ENCODE measurements at regions not wholly inside any gene's neighbourhood (a gene's known extent, or its start where the extent isn't known, plus 50 kb on each side); places are given as distances from the start of the nearest gene placed in this dataset.
"Not testable (repeated sequence)": the region's sequence is repeated elsewhere in the genome, so short reads cannot be mapped to it uniquely, and the experiment has no call there.

DNA sequence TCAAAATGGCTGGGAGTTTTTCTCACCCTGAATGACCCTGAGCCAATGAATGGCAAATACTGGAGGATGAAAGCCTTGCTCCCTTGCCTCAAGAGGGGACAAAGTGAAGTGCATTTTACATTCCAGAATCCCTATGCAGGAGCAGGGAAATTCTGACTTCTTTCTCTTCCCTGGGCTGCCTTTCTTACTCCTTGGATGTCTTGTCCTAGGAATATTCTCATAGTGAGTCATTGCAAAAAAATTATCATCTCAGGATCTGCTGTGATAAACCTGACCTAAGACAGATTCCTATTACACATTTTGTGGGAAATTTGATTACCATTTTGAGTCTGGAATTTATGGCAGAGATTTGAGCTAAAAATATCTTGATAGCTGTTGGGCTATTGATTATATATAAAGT, 199.9 kb downstream of the TMA16 start:
- Mint-ChIP-seq H3K36me3 (ENCODE audit: low read depth) (no peaks in the 10 kb centered on the region), H3K4me3 (no peak overlapping the region), H3K9me3 (no peaks in the 10 kb centered on the region), H3K27ac (no peak overlapping the region), H3K27me3 (ENCODE audit: low read depth) (no peaks in the 10 kb centered on the region), H3K4me1 (no peaks in the 10 kb centered on the region)
- TF ChIP-seq, protein P1, sequence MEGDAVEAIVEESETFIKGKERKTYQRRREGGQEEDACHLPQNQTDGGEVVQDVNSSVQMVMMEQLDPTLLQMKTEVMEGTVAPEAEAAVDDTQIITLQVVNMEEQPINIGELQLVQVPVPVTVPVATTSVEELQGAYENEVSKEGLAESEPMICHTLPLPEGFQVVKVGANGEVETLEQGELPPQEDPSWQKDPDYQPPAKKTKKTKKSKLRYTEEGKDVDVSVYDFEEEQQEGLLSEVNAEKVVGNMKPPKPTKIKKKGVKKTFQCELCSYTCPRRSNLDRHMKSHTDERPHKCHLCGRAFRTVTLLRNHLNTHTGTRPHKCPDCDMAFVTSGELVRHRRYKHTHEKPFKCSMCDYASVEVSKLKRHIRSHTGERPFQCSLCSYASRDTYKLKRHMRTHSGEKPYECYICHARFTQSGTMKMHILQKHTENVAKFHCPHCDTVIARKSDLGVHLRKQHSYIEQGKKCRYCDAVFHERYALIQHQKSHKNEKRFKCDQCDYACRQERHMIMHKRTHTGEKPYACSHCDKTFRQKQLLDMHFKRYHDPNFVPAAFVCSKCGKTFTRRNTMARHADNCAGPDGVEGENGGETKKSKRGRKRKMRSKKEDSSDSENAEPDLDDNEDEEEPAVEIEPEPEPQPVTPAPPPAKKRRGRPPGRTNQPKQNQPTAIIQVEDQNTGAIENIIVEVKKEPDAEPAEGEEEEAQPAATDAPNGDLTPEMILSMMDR (IDR thresholded peaks at IDR 0.05; ENCODE audit: unreplicated experiment in 3 of 3) = no peak

DNA sequence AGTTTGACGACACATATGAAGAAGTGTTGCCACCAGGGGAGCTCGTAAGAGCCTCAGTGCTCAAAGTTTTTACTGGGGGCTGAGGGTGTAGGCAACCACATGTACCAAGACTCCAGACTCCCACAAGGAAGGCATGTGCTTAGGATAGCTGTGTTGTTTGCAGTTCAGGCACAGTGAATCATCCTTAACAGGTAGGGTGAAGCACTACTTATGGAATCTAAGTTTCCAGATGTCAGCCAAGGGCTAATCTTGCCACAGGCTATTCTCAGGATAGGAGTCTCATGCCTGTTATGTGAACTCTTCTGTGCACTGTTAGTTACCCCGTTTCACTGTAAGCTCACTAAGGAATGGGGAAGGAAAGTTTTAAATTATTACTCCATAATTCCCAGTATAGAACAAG, 202.6 kb downstream of the TMA16 start:
- Mint-ChIP-seq H3K27ac (no peak overlapping the region), H3K4me3 (no peak overlapping the region), H3K4me1 (no peaks in the 10 kb centered on the region), H3K9me3 (no peaks in the 10 kb centered on the region), H3K27me3 (ENCODE audit: low read depth) (no peaks in the 10 kb centered on the region), H3K36me3 (ENCODE audit: low read depth) (no peaks in the 10 kb centered on the region)
- TF ChIP-seq, protein P1 (IDR thresholded peaks at IDR 0.05; ENCODE audit: unreplicated experiment in 3 of 3) = no peak

DNA sequence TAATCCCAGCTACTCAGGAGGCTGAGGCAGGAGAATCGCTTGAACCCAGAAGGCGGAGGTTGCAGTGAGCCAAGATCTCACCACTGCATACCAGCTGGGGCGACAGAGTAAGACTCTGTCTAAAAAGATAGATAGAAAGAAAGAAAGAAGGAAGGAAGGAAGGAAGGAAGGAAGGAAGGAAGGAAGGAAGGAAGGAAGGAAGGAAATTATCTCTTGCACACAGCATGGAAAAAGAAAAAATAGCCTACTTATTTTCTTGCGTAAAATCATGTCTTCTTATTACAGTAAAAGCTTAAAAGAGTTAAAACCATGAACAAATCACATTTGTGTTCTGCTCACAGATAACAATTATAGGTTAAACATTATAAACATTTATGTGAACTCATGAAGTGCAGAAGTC, 205.9 kb downstream of the TMA16 start:
- not testable (repeated sequence) for H3K27ac Mint-ChIP-seq; H3K36me3 Mint-ChIP-seq (ENCODE audit: low read depth); H3K4me3 Mint-ChIP-seq; H3K9me3 Mint-ChIP-seq; H3K4me1 Mint-ChIP-seq; H3K27me3 Mint-ChIP-seq (ENCODE audit: low read depth)

DNA sequence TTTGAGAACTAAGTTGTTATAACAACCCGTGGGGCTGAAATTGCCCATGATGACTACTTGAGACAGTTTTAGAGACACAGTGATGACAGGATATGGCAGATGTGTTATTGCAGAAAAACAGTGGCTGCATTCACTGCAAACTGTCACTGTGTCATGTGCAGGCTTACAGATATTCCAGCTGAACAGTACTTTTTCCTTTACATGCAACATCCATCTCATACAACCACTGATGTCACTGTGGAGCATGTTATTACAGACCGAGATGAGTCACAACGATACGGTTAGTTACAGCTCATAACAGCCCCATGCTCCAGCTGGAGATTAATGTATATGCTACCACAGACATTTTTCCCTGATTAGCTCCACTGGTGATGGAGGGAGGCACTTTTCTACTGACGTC, 207.4 kb downstream of the TMA16 start:
- no peaks in the 10 kb centered on the region for H3K36me3 Mint-ChIP-seq (ENCODE audit: low read depth)
- no peak overlapping the region for H3K4me3 Mint-ChIP-seq
- no peaks in the 10 kb centered on the region for H3K9me3 Mint-ChIP-seq
- H3K27ac Mint-ChIP-seq = no peak overlapping the region
- TF ChIP-seq, protein P1 (IDR thresholded peaks at IDR 0.05; ENCODE audit: unreplicated experiment in 3 of 3) = no peak
- no peaks in the 10 kb centered on the region for H3K27me3 Mint-ChIP-seq (ENCODE audit: low read depth)
- H3K4me1 Mint-ChIP-seq = no peaks in the 10 kb centered on the region

DNA sequence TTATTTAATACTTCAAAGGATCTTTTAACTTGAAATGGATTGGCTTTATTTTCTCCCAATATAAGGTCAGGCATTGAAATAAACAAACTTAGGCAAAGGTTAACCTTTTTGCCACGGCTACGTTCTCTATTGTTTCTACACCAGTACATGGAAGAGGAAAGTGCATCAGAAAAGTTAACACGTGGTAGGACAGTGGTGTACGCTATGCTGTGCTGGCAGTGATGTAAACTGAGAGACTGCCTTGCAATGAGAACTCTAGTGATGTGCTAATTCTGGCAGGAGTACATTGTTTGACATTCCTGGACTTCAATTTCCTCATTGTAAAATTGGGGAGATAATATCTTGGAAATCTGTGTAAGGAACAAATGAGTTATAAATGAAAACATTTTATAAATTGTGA, 208.2 kb downstream of the TMA16 start:
- H3K27ac Mint-ChIP-seq = no peak overlapping the region
- TF ChIP-seq, protein P1 (IDR thresholded peaks at IDR 0.05; ENCODE audit: unreplicated experiment in 3 of 3) = no peak
- H3K27me3 Mint-ChIP-seq (ENCODE audit: low read depth) = no peaks in the 10 kb centered on the region
- H3K4me1 Mint-ChIP-seq = no peaks in the 10 kb centered on the region
- no peak overlapping the region for H3K4me3 Mint-ChIP-seq
- H3K36me3 Mint-ChIP-seq (ENCODE audit: low read depth) = no peaks in the 10 kb centered on the region
- no peaks in the 10 kb centered on the region for H3K9me3 Mint-ChIP-seq

DNA sequence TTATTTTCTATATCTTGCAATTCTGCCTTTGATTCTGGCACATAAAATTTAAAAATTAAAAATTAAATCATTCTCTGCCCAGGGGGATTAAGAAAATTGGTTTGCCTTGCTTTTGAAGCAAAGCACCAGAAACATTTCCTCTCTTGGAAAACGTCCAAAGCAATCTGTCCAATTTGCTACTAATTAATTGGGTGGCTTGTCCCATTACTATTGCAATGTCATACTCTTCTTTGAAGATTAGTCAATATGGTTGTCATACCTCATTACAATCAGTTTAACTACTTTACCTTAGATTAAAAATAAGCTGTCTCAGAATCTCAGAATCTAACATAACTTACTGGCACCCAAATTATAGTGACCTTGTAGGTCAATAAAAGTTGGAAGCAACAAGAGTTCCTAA, 208.8 kb downstream of the TMA16 start:
- TF ChIP-seq, protein P1 (IDR thresholded peaks at IDR 0.05; ENCODE audit: unreplicated experiment in 3 of 3) = no peak
- no peak overlapping the region for H3K27ac Mint-ChIP-seq
- no peaks in the 10 kb centered on the region for H3K27me3 Mint-ChIP-seq (ENCODE audit: low read depth)
- no peaks in the 10 kb centered on the region for H3K4me1 Mint-ChIP-seq
- no peaks in the 10 kb centered on the region for H3K36me3 Mint-ChIP-seq (ENCODE audit: low read depth)
- H3K4me3 Mint-ChIP-seq = no peak overlapping the region
- no peaks in the 10 kb centered on the region for H3K9me3 Mint-ChIP-seq

DNA sequence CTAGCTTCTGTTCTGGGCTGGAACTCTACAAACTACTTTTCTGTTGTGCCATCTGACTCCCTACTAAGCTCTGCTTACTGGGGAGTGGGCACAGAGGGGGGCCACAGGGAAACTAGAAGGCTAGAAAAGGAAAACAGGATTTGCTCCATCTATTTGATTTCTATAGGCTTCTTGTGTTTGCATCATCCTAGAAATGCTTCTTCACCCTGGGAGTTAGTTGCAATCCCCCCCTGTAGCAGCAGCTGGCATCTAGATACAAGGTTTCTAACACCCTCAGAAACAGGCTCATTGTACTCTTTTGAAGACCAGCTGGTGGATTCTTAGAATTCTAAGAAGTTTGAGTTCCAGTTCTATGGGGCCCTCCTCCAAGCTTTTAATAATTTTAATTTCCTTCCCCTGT, 213.4 kb downstream of the TMA16 start:
- no peak overlapping the region for H3K4me3 Mint-ChIP-seq
- TF ChIP-seq, protein P1 (IDR thresholded peaks at IDR 0.05; ENCODE audit: unreplicated experiment in 3 of 3) = no peak

More for the DNA sequence above, 213.4 kb downstream of the TMA16 start:
- Mint-ChIP-seq H3K27ac (no peak overlapping the region), H3K9me3 (no peaks in the 10 kb centered on the region), H3K27me3 (ENCODE audit: low read depth) (no peaks in the 10 kb centered on the region), H3K4me1 (no peaks in the 10 kb centered on the region), H3K36me3 (ENCODE audit: low read depth) (no peaks in the 10 kb centered on the region)

Data from nephron (organoid).